Posterior vena cava (tissue), 2 donors: ENCODE measurements at regions not wholly inside any gene's neighbourhood (a gene's known extent, or its start where the extent isn't known, plus 50 kb on each side); places are given as distances from the start of the nearest gene placed in this dataset.

Experiments used
- DNase-seq: peaks from one replicate; pipeline ENCODE4 v3.0.0-alpha.2; 2020; ENCODE audit warnings: low spot score
- intact Hi-C, 2 donors: fragments of 100-400 bp; cut with DNase I; formaldehyde crosslinking; loops; one replicate each; pipeline versions ENCODE4 v1.14.1 to v1.14.2; 2022 to 2023
- donor health status: DM: yes; HTN: yes; CAD: no.
- donor health status: DM: yes; HTN: yes; CAD: no.

- no peak for DNase-seq
- intact Hi-C loops: loop anchor here in 1 of 2 donors (10.0 kb wide), 1 partner anchor 815 kb away; no protein-coding TSS in a partner anchor
Observed at GRCh38 chr10:123570051-123570897, 95.9 kb upstream of the GPR26 start.

DNA sequence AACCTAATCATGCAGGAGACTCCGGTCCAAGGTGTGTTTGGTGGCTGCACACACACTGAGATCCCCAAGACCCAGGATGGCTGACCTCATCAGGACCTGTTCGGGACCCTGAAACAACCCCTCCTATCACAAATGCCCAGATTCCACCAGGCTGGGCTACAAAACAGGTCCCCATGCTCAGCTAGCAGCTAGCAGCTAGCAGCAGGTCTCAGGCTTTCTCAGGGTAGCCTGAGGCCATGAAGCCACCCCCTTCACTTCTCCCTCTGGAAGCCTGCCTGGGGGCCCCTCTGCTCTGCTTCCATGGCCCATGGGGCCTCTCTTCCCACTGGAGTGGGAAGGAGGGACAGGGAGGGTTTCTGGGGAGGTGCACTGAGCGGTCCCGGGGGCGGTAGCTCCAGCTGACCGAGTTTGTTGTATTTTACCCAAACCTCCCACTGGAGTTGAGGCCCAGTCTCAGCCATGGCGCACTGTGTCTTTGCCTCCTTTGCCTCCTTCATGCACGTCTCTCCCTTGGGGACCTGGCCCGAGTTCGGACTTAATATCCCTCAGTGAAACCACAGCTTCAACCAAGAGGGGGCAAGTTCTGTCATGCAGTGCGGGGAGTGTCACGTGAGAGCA, 95.1 kb upstream of the GPR26 start:
- DNase-seq: peak; percentile 28
- intact Hi-C loops: loop anchor here in 1 of 2 donors (10.0 kb wide), 1 partner anchor 814 kb away; no protein-coding TSS in a partner anchor

DNA sequence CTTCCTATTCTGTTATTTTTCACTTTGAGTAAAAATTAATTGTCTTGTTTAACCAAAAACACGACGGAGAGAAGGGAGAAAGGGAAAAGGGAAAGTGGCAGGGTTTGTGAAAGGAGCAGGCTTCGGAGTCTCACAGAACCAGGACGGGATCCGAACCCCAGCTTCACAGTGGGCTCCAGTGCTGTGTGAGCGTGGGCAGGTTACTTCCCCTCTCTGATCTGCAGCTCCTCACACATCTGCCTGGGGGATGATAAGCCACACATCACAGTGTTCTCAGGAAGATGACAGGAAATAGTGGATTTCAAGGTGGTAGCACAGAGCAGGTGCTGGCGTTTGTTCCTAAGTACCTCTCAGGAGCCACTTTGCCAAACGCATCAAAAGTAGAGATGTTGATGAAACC, 94.2 kb upstream of the GPR26 start:
- intact Hi-C loops: loop anchor here in 1 of 2 donors (10.0 kb wide), 1 partner anchor 813 kb away; no protein-coding TSS in a partner anchor
- peak; percentile 18 for DNase-seq

DNA sequence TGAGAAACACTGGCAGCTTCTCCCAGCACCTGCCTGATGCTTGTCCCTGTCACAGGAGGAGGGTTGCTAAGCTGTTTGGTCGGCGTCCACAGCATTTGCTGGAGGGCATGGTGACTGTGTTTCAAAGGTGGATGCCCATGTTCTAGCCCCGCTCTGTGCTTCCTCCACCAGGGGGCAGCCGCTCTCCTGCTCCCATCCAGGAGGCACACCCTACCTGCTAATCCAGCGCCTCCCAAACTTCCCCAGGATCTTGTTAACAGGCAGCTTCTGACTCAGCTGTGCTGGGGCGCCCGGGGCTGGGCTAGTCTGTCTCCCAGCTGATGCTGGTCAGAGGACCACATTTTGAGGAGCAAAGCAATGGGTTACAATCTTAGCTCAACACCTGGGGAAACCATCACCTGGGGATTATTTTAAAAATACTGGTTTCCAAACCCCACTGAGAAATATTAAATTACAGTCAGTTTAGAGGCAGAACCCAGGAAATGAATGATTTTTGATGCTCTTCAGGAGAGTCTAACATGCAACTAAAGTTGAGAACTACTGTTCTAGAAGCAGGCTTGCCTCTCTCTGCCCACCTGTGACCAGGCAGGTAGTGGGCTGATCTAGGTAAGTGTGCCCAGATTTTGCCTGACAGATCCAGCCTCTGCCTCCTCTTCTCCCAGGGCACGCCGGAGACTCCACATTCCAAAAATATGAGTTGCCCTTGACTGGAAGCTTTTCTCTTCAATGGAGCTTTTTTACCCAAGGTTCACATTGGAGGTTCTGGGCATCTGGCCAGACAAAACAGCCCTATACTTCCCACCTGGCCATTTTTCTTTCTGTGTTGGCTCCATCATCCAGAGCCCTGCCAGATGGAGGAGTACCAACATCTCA, 92.7 kb upstream of the GPR26 start:
- peak; percentile 79 for DNase-seq
- intact Hi-C loops: loop anchor here in 1 of 2 donors (10.0 kb wide), 1 partner anchor 811 kb away; no protein-coding TSS in a partner anchor

DNA sequence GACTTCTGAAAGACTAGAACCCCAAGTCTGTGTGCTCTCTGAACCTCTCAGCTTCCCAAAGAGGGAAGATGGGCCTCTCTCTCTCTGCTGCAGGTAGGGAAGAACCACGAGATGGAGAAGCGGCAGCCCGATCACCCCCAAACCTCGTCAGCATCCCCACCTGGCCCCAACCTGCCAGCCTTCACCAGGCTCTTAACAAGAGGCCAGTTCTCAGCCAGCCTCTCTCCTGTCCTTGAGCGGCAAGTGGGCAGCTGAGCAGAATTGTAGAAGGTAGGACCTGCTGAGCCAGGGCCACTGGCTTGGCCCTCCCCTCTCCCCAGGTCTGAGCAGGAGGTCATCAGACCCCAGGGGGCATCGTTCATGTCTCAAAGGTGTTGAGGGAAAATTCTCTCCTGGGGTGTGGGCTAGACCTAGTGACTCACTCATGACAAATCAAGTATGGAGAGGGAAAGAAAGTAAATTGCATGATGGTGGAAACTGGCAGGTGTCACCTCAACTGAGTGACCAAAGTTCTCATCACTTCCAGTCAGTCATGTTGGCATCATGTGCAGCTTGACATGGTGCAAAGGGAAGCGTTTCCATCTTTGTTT, 92.0 kb upstream of the GPR26 start:
- intact Hi-C loops: loop anchor here in 1 of 2 donors (10.0 kb wide), 1 partner anchor 811 kb away; no protein-coding TSS in a partner anchor
- peak; percentile 48 for DNase-seq

DNA sequence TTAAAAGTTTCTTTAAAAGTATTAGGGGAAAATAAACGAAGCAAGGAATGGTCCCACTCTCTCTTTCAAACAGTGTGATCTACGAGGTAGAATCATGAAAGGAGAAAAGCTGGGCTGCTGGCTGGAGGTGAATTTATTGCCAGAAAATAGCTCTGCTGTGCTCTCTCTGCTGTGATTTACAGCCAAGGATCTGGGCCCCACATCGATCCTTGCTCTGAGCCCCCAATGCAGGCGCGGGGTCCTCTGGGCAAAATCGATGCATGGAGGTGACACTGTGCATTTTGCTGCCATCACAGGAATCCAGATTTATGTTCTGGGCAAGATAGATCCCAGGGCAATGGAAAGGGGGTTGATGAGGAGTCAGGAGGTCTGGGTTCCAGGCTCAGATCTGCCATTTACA, 91.0 kb upstream of the GPR26 start:
- intact Hi-C loops: loop anchor here in 1 of 2 donors (10.0 kb wide), 1 partner anchor 810 kb away; no protein-coding TSS in a partner anchor
- peak; percentile 24 for DNase-seq

DNA sequence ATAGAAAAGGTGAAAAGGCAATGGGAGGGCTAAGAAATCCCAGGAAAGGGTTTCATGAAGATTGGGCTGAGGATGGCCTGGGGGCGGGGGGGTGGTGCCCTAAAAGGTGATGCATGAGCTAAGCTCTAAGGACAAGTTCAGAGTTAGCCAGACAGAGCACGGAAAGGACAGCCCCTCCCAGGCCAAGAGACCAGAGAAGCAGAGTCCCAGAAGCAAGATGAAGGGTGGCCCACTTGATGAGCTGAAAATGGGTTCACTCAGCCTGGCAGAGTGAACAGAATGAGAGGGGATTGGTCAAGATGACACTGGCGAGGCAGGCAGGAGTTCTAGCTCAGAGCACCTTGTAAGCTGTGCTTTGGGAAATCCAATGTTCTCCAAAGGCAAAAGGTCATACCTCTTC, 89.4 kb upstream of the GPR26 start:
- intact Hi-C loops: loop anchor here in 1 of 2 donors (10.0 kb wide), 1 partner anchor 808 kb away; no protein-coding TSS in a partner anchor
- peak; percentile 36 for DNase-seq

- intact Hi-C loops: loop anchor here in 1 of 2 donors (10.0 kb wide), 1 partner anchor 807 kb away; no protein-coding TSS in a partner anchor
Observed at GRCh38 chr10:123577921-123578461, 88.2 kb upstream of the GPR26 start.

DNA sequence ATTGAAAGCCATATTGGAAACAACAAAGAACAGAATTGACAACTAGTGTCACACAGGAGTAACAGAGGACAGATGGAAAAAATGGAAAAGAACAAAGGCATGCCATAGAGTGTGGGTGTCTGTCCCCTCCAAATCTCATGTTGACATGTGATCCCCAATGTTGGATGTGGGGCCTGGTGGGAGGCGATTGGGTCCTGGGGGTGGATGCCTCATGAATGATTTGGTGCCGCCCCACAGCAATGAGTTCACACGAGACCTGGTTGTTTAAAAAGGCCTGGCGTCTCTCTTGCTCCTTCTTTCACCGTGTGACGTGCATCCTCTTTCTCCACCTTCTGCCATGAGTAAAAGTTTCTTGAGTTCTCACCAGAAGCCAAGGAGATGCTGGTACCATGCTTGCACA, 87.4 kb upstream of the GPR26 start:
- no peak for DNase-seq
- intact Hi-C loops: loop anchor here in 1 of 2 donors (10.0 kb wide), 1 partner anchor 806 kb away; no protein-coding TSS in a partner anchor

More at GRCh38 chr10:123577921-123578461, 88.2 kb upstream of the GPR26 start:
- no peak for DNase-seq

GRCh38 chr10:123579675-123580074, 86.5 kb upstream of the GPR26 start:
- DNase-seq: peak; percentile 5
- intact Hi-C loops: loop anchor here (10.0 kb wide), 1 partner anchor 805 kb away; no protein-coding TSS in a partner anchor

DNA sequence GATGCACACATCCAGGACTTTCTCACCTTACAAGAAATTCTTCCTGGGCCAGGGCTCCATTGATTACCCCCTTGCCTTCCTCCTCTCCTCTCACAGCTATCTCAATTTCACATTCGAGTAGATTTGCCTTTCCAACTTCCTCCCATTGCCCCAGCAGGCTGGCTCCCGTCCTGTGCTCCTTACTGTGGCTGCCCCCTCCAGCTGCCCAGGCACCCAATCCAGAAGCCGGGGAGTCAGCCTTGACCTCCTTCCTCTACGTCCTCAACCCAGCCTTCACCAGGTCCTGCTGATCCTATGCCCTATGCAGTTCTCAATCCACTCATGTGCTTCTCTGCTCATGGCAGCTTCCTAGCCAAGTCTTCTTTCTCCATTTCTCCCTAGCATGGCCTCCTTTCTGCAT, 85.7 kb upstream of the GPR26 start:
- intact Hi-C loops: loop anchor here in 1 of 2 donors (10.0 kb wide), 1 partner anchor 804 kb away; no protein-coding TSS in a partner anchor
- DNase-seq: peak; percentile 25

- DNase-seq: peak; percentile 38
- intact Hi-C loops: loop anchor here in 1 of 2 donors (1.0 to 10.0 kb wide), 2 partner anchors 387 to 803 kb away; no protein-coding TSS in a partner anchor
Observed at GRCh38 chr10:123581656-123582055, 84.5 kb upstream of the GPR26 start.

DNA sequence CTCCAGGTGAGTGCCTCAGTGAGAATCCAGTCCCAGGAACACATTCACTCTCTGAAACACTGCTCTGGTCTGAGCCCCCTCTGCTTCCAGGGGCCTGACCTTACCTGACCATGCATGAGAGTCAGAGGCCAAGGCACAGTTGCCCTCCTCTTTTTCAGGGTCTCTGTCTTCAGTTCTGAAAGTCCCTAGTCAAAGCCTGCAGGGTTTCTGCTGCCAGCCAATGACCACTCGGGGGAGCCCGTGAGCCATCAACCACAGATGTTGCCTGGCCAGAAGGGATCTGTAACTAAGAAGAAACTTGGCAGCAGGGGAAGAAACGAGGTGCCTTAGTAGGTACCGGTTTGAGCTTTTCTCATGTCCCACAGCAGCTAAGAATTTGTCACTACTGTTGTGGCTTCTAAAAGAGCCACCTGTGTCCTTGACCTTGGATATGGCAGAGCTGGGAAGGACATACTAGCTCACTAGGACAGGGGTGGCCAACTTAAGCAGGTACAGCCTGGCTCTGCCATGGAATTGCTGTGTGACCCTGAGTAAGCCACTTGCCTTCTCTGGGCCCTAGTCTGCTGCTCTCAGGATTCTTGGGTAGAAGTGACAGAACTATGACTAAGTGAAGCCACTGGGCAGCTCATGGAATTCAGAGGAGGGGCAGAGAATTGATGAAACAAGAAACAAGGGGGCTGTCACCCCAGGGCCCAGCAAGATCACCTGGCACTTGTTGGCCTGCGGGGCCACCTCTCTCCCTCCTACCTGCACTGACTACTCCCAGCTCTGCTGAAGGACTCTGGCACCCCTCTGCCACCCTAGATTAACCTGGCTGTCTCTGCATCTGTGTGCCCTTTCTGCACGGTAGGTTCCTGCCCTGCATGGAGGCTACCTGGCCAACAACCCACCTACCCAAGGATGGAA, 83.8 kb upstream of the GPR26 start:
- intact Hi-C loops: loop anchor here in 1 of 2 donors (1.0 to 10.0 kb wide), 2 partner anchors 386 to 802 kb away; no protein-coding TSS in a partner anchor
- DNase-seq: peak; percentile 94

DNA sequence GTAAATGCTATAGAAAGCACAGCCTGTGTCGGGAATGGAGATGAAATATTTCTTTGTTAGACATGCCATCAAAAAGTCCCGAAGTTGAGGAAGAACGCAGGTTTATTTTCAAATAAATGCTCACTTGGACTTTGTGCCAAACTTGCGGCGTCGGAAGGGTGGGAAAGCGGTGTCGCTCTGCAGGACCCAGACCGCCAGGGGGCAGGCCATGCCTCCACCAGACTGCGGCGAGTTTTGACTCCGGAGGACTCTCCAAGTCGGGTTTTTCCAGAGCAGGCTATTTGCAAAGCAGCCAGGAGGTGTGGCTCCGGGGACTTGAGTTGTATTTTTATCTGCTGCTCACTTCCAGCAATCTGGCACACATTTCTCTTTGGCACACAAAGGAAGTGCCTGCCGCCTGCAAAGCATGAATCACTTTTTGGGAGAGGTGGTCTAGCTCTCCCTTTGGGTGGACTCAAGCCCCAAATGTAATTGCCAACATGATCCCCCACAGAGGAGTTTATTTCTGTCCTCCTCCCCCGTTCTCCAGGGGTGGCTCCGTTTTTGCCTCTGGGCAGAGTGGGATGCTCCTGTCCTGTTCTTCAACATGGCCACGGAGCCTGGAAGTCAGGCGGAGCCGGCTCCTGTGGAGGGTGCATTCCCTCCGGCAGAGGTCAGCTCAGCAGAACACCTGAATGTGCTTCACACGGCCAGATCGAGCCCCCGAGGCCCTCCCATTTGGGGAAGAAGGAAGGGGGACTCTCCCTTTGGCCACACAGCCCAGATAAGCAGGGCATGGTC, 82.3 kb upstream of the GPR26 start:
- intact Hi-C loops: loop anchor here in 1 of 2 donors (10.0 kb wide), 1 partner anchor 801 kb away; no protein-coding TSS in a partner anchor
- DNase-seq: peak; percentile 96

GRCh38 chr10:123584419-123584775, 81.8 kb upstream of the GPR26 start:
- intact Hi-C loops: loop anchor here in 1 of 2 donors (10.0 kb wide), 1 partner anchor 800 kb away; no protein-coding TSS in a partner anchor
- no peak for DNase-seq
